22Rv1 (cell line): ENCODE measurements at regions not wholly inside any gene's neighbourhood (a gene's known extent, or its start where the extent isn't known, plus 50 kb on each side); places are given as distances from the start of the nearest gene placed in this dataset.

Experiments used
- CTCF ChIP-seq: fragments of 450-650 bp; IDR thresholded peaks from 2 replicates; pipeline ENCODE4 v1.5.1; 2017; ENCODE audit warnings: mild to moderate bottlenecking
- ZFX ChIP-seq: fragments of 450-650 bp; IDR thresholded peaks from 2 replicates; pipeline ENCODE4 v1.6.1; 2017; ENCODE audit warnings: antibody characterized with exemption, borderline replicate concordance

- TF ChIP-seq CTCF (no peak), ZFX (no peak)
Observed at GRCh38 chr7:24140001-24140400, 144.0 kb upstream of the NPY start.
